ENCODE measurements at regions not wholly inside any gene's neighbourhood (a gene's known extent, or its start where the extent isn't known, plus 50 kb on each side); places are given as distances from the start of the nearest gene placed in this dataset.
A peak's percentile ranks its signal among the peaks of the same experiment; 100 is the strongest.

GRCh38 chr9:80378669-80379293 is 807.0 kb downstream of the TLE4 start:
- no peak overlapping the region for H2BK12ac ChIP-seq (ENCODE audit: low read depth, low read length)
- no peak overlapping the region for H2BK5ac ChIP-seq (ENCODE audit: low read depth, low read length)
- H3K36me3 ChIP-seq (ENCODE audit: control insufficient read depth in 2 of 4, insufficient read depth in 4 of 4, low read length in 3 of 4), result no peaks in the 10 kb centered on the region
- no peaks in the 10 kb centered on the region for H4K20me1 ChIP-seq (replicated peaks in 1 of 2; ENCODE audit: control insufficient read depth in 1 of 2, insufficient read depth in 2 of 2, low read length in 2 of 2)
- H3K27me3 ChIP-seq (replicated peaks in 1 of 4; ENCODE audit: control insufficient read depth in 3 of 4, extremely low read depth in 1 of 4, insufficient read depth in 3 of 4, low read length in 3 of 4), result no peaks in the 10 kb centered on the region
- no peak for TF ChIP-seq SIX5 (IDR thresholded peaks at IDR 0.05; ENCODE audit: low read depth, low read length)
- no peak for TF ChIP-seq POLR2AphosphoS5 (IDR thresholded peaks at IDR 0.05; ENCODE audit: low read depth, low read length)
- TF ChIP-seq CHD1 (IDR thresholded peaks at IDR 0.05; ENCODE audit: low read depth, low read length), result no peak
- no peak for TF ChIP-seq NANOG (IDR thresholded peaks at IDR 0.05; ENCODE audit: insufficient read depth, low read depth, low read length, poor library complexity, severe bottlenecking)
- TF ChIP-seq MAX (IDR thresholded peaks at IDR 0.05), result no peak
- no peak for TF ChIP-seq GABPA (IDR thresholded peaks at IDR 0.05; ENCODE audit: borderline replicate concordance, insufficient read depth, low read length)
- no peak for TF ChIP-seq TBP (IDR thresholded peaks at IDR 0.05; ENCODE audit: low read depth, low read length)
- no peak overlapping the region for H4K8ac ChIP-seq (ENCODE audit: extremely low read depth, insufficient read depth, low read length)
- no peak overlapping the region for H2BK15ac ChIP-seq (ENCODE audit: low read length)
- H3K4me2 ChIP-seq (ENCODE audit: insufficient read depth in 1 of 2, low read depth in 2 of 2, low read length in 2 of 2), result no peak overlapping the region
- H2AK5ac ChIP-seq (ENCODE audit: low read depth, low read length), result no peak overlapping the region
- H2BK120ac ChIP-seq (replicated peaks; ENCODE audit: low read depth, low read length), result no peak overlapping the region
- H3K79me1 ChIP-seq (ENCODE audit: low read depth, low read length), result no peaks in the 10 kb centered on the region
- ChIA-PET POLR2A (ENCODE audit: partially characterized antibody) (no interaction called here), CTCF (ENCODE audit: partially characterized antibody) (interaction anchor here (1.0 to 1.5 kb wide), 2 partner anchors 19 to 31 kb away, joined by 3 read pairs; no protein-coding TSS in a partner anchor)
- no peak overlapping the region for H3K4me3 ChIP-seq (ENCODE audit: extremely low read depth in 1 of 4, insufficient read depth in 2 of 4, low read depth in 3 of 4, low read length in 4 of 4)
- no peaks in the 10 kb centered on the region for H3K23me2 ChIP-seq (ENCODE audit: low read depth, low read length)
- H2BK20ac ChIP-seq (ENCODE audit: low read length), result 0 out of 2 replicates have a peak overlapping the region, but pooled peaks have one; percentile 21
- no peak overlapping the region for H3K18ac ChIP-seq (ENCODE audit: extremely low read depth, low read length)
- H3K27ac ChIP-seq (ENCODE audit: low read depth, low read length), result no peak overlapping the region
- no peak overlapping the region for H3K56ac ChIP-seq (replicated peaks; ENCODE audit: insufficient read length, low read depth, low read length)
- no peak overlapping the region for H3K4ac ChIP-seq (replicated peaks; ENCODE audit: insufficient read length, low read depth, low read length)
- H3K23ac ChIP-seq (ENCODE audit: insufficient read length), result no peak overlapping the region
- H3K9me3 ChIP-seq (ENCODE audit: insufficient read depth in 2 of 2, low read depth in 1 of 2, low read length in 1 of 2), result no peaks in the 10 kb centered on the region
- WGBS, 2 experiments (ENCODE audit: extremely low coverage in 1 of 2, insufficient coverage in 1 of 2, insufficient read length in 1 of 2, insufficient replicate concordance in 2 of 2, low coverage in 1 of 2, low lambda C conversion rate in 2 of 2, missing lambda C conversion rate in 1 of 2), result 74% methylated on average over 5 of the region's 5 CpGs; no CpG with 5 or more reads in 1 of the 2 experiments
- no peak overlapping the region for H2AFZ ChIP-seq (ENCODE audit: low read length)
- H3K9ac ChIP-seq (replicated peaks in 1 of 4; ENCODE audit: extremely low read depth in 1 of 4, low read depth in 3 of 4, low read length in 3 of 4), result no peak overlapping the region
- H3K4me1 ChIP-seq (replicated peaks in 1 of 4; ENCODE audit: control insufficient read depth in 3 of 4, insufficient read depth in 4 of 4, low read length in 3 of 4), result peaks cover 0 to 4% (median 0%) of the 10 kb centered on the region in 4 experiments; a peak in 3 of 7 replicates
- no peak overlapping the region for H3K14ac ChIP-seq (ENCODE audit: insufficient read length)
- H4K5ac ChIP-seq (ENCODE audit: insufficient read length, low read depth, low read length), result no peak overlapping the region
- H3K79me2 ChIP-seq (ENCODE audit: control insufficient read depth in 1 of 2, insufficient read depth in 2 of 2, low read length in 2 of 2), result no peaks in the 10 kb centered on the region
- DNase-seq (ENCODE audit: low read depth in 1 of 2, low spot score in 2 of 2), result no peak
- FAIRE-seq, result no peak
- H4K91ac ChIP-seq (replicated peaks; ENCODE audit: insufficient read length, low read length), result no peak overlapping the region
